Heart left ventricle (tissue), 16 donors: ENCODE measurements at regions not wholly inside any gene's neighbourhood (a gene's known extent, or its start where the extent isn't known, plus 50 kb on each side); places are given as distances from the start of the nearest gene placed in this dataset.

ENCODE experiments used
- ATAC-seq, 4 donors: fragments of 200-7000 bp; cut with Tn5 transposase; one replicate each; pipeline ENCODE4 v1.9.1; 2020 to 2022; ENCODE audit warnings: moderate library complexity in 4 of 4, mild to moderate bottlenecking in 3 of 4, moderate number of reproducible peaks in 1 of 4
- DNase-seq, 5 donors: peaks; one replicate each; pipeline ENCODE4 v3.0.0-alpha.2; 2020
- H3K27ac ChIP-seq, 12 donors: fragments of 200-600 bp; sonication (generic) in 4 of 12; one replicate each; pipeline versions ENCODE4 v1.5.0 to v1.8.0; 2016 to 2022; ENCODE audit warnings: mild to moderate bottlenecking in 2 of 12
- H3K27me3 ChIP-seq, 9 donors: fragments of 200-600 bp; sonication (generic) in 2 of 9; one replicate each; pipeline versions ENCODE4 v1.5.1 to v1.8.0; 2016 to 2022; ENCODE audit warnings: mild to moderate bottlenecking in 3 of 9
- H3K36me3 ChIP-seq, 9 donors: fragments of 200-600 bp; sonication (generic) in 2 of 9; one replicate each; pipeline versions ENCODE4 v1.5.0 to v1.8.0; 2018 to 2022; ENCODE audit warnings: mild to moderate bottlenecking in 2 of 9
- H3K4me1 ChIP-seq, 12 donors: fragments of 200-600 bp; sonication (generic) in 4 of 12; one replicate each; pipeline versions ENCODE4 v1.5.0 to v1.8.0; 2016 to 2022; ENCODE audit warnings: mild to moderate bottlenecking in 3 of 12
- H3K4me3 ChIP-seq, 12 donors: fragments of 200-600 bp; sonication (generic) in 4 of 12; one replicate each; pipeline versions ENCODE4 v1.5.0 to v1.8.0; 2017 to 2022; ENCODE audit warnings: mild to moderate bottlenecking in 9 of 12, moderate library complexity in 4 of 12
- H3K9me3 ChIP-seq, 12 donors: fragments of 200-600 bp; sonication (generic) in 4 of 12; one replicate each; pipeline versions ENCODE4 v1.5.0 to v1.8.0; 2016 to 2022; ENCODE audit warnings: mild to moderate bottlenecking in 1 of 12
- POLR2A ChIP-seq, 2 donors: fragments of 450-650 bp; IDR thresholded peaks; one replicate each; pipeline ENCODE4 v1.6.1; 2017; ENCODE audit warnings: antibody characterized with exemption in 2 of 2, mild to moderate bottlenecking in 2 of 2, moderate library complexity in 2 of 2
- WGBS, 4 donors: extraction: QIAGEN DNeasy Blood & Tissue Kit in 2 of 4; methylation state at CpG; one replicate each; pipeline versions ENCODE4 v1.1.5 to v1.1.7; 2013 to 2018; 5-methylcytosine and 5-hydroxymethylcytosine counted together
- intact Hi-C, 10 donors: fragments of 100-400 bp; cut with DNase I; formaldehyde crosslinking; loops; one replicate each; pipeline versions ENCODE4 v1.11.1 to v1.14.2; 2022
- TF ChIP-seq, protein P1 (sequence below), 12 donors: fragments of 200-600 bp; sonication (generic) in 4 of 12; IDR thresholded peaks; one replicate each; pipeline versions ENCODE4 v1.5.0 to v1.8.0; 2018 to 2022; ENCODE audit warnings: antibody characterized with exemption in 12 of 12, mild to moderate bottlenecking in 5 of 12
- donor health status: ischemic (EF 13 %, LVEDD 7.1; RV severe dilation, severe dysfunction).
- donor health status: healthy with polysubstance abuse.
- donor health status: DM: no; HTN: yes; CAD: no.
- donor health status: DM: no; HTN: no; CAD: no.
- donor health status: ischemic (EF 25% LVEDD 6.9; RV normal size, moderate dysfunction).
- donor health status: ischemic (EF 25% LVEDD 5.7; RV mildly dilated, moderate dysfunction).
- donor health status: healthy.
- donor health status: DM: yes; HTN: yes; CAD: no.
- donor health status: ischemic (EF 35%, LVEDD 5.7; RV mildly dilated, moderate dysfunction).
- donor health status: nonischemic (EF 11% LVEDD 7.7; RV severe dilation, severe dysfunction).
- donor health status: DM: yes; HTN: yes; CAD: no.
- donor health status: PGD.
- donor health status: ischemic (EF 29% LVEDD 5.4; RV normal size, mild dysfunction).
- donor health status: nonischemic (EF 23%, LVEDD 6.1; RV moderate dilation, normal function).

DNA sequence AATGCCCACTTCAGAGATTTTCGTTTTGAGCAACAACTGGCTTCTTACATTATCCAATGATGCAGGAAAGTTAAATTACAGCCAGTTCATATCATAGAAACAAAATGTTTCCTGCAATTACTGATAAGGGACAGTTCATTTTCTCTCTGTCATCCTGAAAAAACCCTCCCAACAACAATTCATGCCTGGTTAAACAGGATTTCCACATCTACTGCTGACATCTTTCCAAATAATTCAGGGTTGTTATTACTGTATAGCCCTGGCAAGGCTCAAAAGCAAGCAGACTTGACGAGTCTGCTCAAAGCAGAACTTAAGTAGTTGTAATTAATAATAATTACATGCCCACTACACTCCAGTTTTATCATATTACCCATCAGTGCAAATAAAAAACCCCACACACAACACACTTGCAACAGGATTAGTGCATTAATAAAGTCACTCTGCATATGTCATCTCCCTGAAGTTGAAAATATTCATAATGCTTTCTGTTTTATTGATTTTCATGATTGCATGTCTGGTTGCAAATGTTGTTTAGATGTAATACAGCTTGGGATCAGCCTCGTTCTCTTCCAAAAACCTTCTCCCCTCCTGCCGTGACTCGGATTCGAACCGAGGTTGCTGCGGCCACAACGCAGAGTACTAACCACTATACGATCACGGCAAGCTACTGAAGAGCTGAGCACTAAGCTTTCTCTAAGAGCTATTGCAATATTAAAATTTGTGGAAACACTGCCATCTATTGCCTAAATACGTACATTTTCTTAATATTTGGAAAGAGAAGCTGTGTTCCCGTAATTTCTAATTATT, 119.6 kb upstream of the NFIB start:
- H3K4me1 ChIP-seq, result peaks cover 0 to 47% (median 21%) of the 10 kb centered on the region in 12 donors
- peak overlapping the region in 2 of 12 donors; percentile 1 to 15 for H3K4me3 ChIP-seq
- intact Hi-C loops, result loop anchor here in 6 of 10 donors (5.0 to 10.0 kb wide), 6 partner anchors 1009 to 1399 kb away; no protein-coding TSS in a partner anchor
- ATAC-seq, result peak; percentile 36 to 68 (median 60)
- H3K9me3 ChIP-seq, result no peaks in the 10 kb centered on the region
- no peaks in the 10 kb centered on the region for H3K36me3 ChIP-seq
- H3K27ac ChIP-seq, result peak overlapping the region in 9 of 12 donors; percentile 36 to 82 (median 62)
- WGBS, 4 donors, result 9 to 24% (median 14%) methylated on average over 13 of the region's 13 CpGs
- H3K27me3 ChIP-seq, result no peaks in the 10 kb centered on the region
- TF ChIP-seq, protein P1, sequence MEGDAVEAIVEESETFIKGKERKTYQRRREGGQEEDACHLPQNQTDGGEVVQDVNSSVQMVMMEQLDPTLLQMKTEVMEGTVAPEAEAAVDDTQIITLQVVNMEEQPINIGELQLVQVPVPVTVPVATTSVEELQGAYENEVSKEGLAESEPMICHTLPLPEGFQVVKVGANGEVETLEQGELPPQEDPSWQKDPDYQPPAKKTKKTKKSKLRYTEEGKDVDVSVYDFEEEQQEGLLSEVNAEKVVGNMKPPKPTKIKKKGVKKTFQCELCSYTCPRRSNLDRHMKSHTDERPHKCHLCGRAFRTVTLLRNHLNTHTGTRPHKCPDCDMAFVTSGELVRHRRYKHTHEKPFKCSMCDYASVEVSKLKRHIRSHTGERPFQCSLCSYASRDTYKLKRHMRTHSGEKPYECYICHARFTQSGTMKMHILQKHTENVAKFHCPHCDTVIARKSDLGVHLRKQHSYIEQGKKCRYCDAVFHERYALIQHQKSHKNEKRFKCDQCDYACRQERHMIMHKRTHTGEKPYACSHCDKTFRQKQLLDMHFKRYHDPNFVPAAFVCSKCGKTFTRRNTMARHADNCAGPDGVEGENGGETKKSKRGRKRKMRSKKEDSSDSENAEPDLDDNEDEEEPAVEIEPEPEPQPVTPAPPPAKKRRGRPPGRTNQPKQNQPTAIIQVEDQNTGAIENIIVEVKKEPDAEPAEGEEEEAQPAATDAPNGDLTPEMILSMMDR (IDR thresholded peaks at IDR 0.05), result peak in 11 of 12 donors; percentile 17 to 63 (median 46)
- TF ChIP-seq POLR2A (IDR thresholded peaks at IDR 0.05), result no peak
- DNase-seq, result peak in 2 of 5 donors; percentile 23 to 33

DNA sequence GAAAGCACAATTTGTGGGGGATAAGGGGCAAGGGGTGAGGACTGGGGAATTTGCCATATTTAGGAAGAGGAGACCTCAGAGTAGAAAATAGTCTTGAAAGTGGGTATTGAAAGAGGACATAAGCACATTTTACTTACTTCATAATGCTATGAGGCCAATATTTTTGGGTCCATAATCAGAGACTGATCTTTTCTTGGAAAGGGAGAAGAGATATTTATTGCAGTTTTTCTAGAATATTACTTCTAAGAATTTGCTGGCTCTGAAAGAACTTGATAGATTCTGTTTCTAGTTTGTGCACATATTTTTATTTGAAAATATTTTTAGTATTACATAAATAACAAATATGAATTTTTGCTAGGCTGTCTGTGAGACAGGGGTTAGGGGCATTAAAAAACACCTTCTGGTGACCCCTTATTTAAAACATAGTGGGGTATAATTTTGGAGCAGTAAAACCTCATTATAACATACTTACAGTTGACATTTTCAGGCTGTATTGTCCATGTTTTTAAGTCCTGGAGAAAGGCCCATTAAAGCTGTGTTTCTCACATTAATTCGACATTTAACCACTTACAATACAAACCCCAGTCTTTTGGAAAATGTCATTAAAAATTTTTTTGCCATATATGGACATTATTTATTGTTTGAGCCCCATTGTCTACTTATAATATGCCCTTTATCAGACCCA, 118.9 kb upstream of the NFIB start:
- intact Hi-C loops, result loop anchor here in 6 of 10 donors (5.0 to 10.0 kb wide), 6 partner anchors 1008 to 1398 kb away; no protein-coding TSS in a partner anchor
- no peak overlapping the region for H3K4me3 ChIP-seq
- 53 to 56% (median 54%) methylated on average over 1 of the region's 1 CpG for WGBS, 4 donors
- peak overlapping the region in 9 of 12 donors; percentile 29 to 79 (median 57) for H3K27ac ChIP-seq
- peaks cover 0 to 53% (median 22%) of the 10 kb centered on the region in 12 donors for H3K4me1 ChIP-seq
- DNase-seq (no peak), ATAC-seq (no peak)
- TF ChIP-seq, protein P1 (IDR thresholded peaks at IDR 0.05), result no peak
- TF ChIP-seq POLR2A (IDR thresholded peaks at IDR 0.05), result no peak
- no peaks in the 10 kb centered on the region for H3K27me3 ChIP-seq
- H3K9me3 ChIP-seq, result no peaks in the 10 kb centered on the region
- H3K36me3 ChIP-seq, result no peaks in the 10 kb centered on the region

DNA sequence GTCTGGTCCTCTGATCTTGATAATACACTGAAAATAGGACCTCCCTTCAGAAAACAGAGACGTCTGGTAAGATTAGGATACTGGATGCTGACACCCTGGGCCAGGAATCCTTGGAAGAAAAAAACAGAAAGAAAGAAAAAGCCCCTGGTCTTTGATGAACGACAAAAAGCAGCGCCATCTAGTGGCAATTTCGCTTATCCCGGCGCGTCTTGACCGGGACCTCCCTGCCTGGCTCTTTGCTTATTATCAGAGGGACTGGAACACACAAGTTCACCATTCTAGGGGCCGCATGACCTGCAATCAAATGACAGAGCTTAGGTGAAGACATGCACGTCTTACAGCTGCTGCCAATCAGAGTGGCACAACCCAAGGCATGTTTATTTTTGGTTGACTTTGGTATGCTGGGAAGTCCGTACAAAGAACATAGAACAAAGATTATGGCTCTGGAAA, 114.9 kb upstream of the NFIB start:
- H3K27me3 ChIP-seq, result no peaks in the 10 kb centered on the region
- intact Hi-C loops, result loop anchor here in 6 of 10 donors (2.0 to 10.0 kb wide), 6 partner anchors 77 to 1082 kb away; no protein-coding TSS in a partner anchor
- TF ChIP-seq, protein P1 (IDR thresholded peaks at IDR 0.05), result peak; percentile 69 to 86 (median 80)
- no peak for TF ChIP-seq POLR2A (IDR thresholded peaks at IDR 0.05)
- H3K27ac ChIP-seq, result peak overlapping the region in 7 of 12 donors; percentile 23 to 54 (median 37)
- no peak overlapping the region for H3K4me3 ChIP-seq
- H3K36me3 ChIP-seq, result no peaks in the 10 kb centered on the region
- ATAC-seq (peak; percentile 69 to 80 (median 76)), DNase-seq (peak; percentile 67 to 80 (median 74))
- WGBS, 4 donors, result 8 to 11% (median 9%) methylated on average over 11 of the region's 11 CpGs
- peaks cover 0 to 40% (median 17%) of the 10 kb centered on the region in 12 donors for H3K4me1 ChIP-seq
- no peaks in the 10 kb centered on the region for H3K9me3 ChIP-seq
